Amniotic epithelial cell (primary cell): ENCODE measurements at regions not wholly inside any gene's neighbourhood (a gene's known extent, or its start where the extent isn't known, plus 50 kb on each side); places are given as distances from the start of the nearest gene placed in this dataset.

Source experiments
- DNase-seq: peaks from one replicate; pipeline ENCODE4 v3.0.0-alpha.2; 2010; ENCODE audit warnings: low read depth

DNA sequence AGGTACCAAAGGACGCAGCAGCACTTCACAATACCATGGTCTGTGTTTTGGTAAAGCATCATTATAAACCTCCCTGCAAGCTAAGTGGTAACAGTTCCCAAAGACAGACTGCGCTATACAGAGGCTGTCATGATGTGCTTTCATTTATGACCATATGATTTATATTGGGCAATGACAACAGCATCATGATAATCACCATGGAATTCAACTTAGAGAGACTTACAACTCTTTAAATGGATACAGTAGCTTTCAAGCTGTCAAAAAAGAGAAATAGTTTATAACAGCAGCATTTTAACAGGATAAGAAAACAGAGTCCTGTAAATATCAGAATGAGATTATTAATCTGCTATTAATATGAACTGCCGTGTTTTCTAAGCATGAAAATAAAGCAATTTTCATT is 341.7 kb downstream of the GPR37 start:
- no peak for DNase-seq

DNA sequence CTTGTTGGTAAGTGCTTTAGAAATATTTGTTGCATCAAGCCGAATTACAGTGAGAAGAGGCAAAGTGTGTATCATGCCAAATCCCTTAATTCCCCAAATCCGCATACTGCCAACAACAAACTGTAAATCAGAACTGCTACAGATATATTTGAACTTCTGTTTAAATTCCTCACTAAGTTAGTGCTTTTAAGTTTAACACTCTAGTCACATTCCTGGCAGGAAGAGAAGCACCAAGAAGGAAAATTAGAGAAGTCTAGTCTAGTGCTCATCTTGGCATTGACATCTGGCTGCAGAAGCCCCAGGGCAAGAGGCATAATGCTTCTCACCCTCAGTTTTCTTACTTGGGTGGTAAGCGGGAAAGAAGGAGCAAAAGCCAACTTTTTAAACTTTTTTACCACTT is 343.5 kb downstream of the GPR37 start:
- peak; percentile 13 for DNase-seq

DNA sequence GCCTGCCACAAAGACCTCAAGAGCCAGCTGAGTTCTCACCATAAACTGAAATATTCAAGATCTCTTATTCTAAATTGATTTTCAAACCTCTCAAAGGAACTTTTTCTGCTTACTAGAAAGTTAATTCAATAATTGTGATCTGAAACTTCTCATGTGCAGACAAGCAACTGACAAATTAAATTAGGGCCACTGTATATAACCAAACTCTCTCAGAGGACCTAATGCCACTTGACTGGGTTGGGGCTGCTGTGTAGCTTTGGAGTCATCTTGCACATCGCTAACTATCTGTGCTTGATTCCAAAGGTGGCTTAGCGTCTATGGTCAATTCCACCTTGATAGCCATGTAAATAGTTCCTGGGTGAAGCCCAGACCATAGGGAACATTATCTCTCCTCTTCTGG is 345.2 kb downstream of the GPR37 start:
- no peak for DNase-seq

DNA sequence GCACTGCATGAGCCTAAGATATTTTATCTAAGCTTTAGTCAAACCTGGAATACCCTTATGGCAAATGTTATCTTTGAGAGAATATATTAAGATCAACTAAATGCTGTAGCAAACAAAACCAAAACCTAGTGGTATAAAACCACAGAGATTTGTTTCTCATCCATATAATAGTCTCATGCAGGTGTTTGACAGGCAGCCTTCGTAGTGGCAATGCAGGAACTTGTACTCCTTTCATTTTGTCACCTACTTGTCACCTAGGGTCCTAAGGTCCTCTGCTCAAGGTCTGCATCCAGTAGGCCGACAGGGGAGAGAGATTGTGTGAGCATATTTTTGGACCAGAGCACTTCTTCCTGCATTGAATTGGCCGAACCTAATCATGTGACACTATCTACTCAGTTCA is 352.6 kb downstream of the GPR37 start:
- no peak for DNase-seq

DNA sequence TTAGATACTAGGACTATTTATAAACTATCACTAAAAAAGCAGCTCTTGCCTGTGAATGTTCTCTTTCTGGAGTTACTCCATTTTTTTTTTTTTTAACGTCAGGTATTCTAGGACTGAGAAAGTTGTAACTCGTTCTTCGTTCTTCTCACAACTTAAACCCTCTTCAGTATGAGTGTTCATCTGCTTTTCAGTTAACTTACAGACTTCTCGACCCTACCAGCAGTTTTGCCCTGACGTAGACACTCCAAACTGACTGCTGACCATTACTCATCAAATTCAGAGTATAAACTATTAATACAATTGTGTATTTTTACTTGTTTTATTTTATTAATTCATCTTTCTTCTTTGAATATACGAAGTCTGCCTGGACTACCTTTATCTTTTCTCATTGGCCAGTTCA is 353.1 kb downstream of the GPR37 start:
- DNase-seq = no peak

DNA sequence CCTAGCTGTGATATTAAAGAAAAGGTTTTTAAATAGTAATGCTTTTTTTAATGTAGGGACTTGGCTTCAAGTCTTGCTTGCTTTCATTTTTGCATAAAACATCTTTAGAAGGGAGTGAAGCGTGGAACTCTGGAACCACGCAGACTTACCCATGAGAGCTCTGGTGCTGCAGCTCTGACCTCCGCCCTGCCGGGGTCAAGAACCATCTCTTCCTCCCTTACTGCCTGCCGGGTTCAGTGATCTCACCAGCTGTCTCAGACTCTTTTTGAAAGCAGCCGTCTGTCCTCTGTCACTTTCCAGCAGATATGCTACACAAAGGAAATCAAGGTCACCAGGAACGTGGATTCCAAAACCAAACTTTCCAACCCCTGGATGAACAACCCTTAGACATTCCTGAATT is 353.8 kb downstream of the GPR37 start:
- no peak for DNase-seq

DNA sequence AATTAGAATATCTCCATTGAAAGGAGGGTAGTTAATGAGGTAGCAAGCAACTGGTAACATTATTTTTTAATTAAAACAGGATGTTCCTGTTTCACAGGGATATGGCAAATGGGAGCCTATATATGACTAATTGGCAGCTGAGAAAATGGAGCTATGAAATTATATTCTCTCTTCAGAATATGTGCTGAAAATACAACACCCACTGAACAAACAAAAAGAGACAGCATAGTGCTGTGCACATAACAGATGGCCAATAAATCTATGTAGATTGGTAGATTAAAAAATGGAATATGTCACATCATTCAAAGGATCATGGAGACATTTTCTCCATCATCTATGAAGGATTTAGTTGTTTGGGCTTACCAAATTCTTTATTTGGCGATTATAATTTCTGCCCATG is 362.0 kb downstream of the GPR37 start:
- DNase-seq = no peak

DNA sequence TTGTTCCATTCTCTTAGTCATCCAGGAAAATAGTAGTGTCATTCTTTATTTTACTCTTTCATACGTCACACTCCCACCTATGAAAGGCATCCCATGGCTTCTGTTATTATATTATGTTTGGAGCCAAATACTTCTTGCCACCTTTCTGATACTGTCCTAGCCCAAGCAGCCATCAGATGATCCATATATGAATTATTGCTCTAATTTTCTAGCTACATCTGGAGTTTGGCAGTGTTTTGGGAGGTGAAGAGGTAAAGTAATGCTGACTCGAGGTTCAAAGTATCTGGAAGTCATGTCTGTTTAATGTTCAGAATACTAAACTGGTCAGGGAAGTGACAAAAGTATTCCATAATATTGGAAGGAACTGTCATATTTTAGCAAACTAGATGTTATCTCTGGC is 362.5 kb downstream of the GPR37 start:
- no peak for DNase-seq

DNA sequence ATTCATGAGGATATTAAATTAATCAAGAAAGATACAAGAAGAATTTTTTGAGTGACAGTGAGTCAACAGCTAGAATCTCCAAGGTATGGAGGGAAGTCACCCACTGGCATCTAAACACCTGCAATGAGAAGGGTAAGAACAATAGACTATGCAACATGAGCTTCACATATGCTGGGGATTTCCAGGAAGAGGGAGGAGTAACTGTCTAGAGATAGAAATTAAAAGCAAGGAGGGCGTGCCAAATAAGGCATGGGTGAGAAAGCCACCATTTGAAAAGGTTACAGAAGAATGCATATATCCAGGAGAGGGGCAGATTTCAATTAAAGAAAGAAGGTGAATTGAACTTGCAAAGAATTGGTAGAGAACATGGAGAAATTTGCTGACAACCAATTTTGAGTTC is 365.7 kb downstream of the GPR37 start:
- no peak for DNase-seq

DNA sequence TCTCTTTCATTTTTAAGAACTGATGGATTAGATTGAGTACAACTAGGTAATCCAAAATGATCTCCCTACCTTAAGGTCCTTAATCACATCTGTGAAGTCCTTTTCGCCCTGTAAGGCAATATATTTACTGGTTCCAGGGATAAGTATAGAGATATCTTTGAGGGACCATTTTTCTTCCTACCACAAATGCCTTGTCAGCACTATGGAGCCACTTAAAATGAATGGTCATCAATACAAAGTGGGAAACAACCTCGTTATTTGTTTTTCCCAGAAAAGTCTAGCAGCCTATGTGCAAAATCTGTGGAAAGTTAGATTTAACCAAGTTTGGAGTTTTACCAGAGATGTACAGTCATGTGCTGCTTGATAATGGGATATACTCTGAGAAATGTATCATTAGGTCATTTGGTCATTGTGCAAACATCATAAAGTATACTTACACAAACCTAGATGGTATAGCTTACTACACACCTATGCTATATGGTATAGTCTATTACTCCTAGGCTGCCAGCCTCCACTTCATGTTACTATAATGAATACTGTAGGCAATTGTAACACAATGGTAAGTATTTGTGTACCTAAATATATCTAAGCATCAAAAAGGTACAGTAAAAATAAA is 366.2 kb upstream of the TMEM229A start:
- DNase-seq = no peak

DNA sequence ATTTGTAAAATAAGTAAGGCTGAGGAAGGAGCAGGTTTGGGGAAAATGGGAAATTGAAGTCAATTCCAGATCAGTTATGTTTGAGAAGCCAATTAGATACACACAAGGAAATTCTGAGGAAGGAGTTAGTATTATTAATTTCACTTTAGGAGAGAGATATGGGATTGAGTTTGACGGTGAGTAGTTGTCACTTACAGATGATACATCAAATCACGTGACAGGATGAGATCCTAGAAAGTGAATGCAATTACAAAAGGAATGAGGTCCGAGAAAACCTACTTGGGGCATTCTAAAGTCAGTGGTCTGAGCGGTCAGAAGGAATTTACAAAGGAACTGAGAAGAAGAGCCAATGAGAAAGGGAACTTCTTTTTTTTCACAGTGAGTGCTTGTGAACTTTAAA is 364.3 kb upstream of the TMEM229A start:
- no peak for DNase-seq

DNA sequence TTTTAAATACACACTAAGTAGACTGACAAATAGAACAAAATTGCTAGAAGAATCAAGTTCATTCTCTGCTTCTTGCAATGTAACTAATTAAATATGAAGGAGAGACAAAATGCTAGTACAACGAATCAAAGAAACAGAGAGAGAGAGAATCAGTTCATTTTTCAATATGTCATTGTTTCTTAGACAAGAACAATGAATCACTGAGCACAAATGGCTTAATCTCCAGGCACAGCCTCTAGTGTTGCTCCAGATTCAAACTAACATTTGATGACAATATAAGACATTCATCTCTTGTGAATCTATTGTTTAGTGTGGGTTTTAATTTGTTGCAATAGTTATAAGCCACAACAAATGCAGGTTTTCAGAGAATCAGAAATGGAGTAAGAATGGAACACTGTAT is 357.4 kb upstream of the TMEM229A start:
- DNase-seq = no peak

DNA sequence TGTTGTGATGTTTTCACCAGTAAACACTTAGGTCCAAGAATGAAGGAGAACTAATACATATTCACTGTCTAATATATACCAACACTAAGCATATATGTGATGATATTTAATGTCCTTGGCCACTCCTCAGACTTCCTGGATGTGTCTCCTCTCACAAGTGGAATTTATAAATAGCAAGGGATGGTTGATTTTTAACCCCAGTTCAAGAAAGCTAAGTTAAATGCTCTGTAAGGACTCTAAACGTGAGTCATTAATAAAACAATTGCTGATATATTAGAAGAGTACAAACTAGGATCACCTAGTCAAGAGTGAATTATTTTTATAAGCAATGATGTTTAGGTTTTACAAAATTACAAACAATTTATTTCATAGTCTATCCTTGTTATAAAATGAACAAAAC is 355.9 kb upstream of the TMEM229A start:
- no peak for DNase-seq

DNA sequence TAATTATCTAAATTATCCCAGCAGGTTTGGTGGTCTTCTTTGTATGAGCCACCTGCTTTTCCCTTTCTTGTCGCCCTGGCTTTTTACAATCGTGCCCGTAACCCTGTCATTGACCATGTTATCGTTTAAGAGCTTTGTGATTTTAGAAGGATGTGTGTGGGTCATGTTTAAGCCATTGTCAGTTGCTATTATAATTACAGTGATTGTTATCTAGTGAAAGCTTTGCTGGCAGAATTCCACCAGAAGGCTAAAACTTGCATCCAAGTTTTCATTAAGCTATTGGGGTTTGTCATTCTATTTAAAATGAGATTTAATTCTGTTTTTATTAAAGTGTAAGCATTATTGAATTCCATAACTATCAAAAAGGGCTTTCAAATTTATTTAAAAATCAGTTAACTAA is 354.2 kb upstream of the TMEM229A start:
- no peak for DNase-seq

DNA sequence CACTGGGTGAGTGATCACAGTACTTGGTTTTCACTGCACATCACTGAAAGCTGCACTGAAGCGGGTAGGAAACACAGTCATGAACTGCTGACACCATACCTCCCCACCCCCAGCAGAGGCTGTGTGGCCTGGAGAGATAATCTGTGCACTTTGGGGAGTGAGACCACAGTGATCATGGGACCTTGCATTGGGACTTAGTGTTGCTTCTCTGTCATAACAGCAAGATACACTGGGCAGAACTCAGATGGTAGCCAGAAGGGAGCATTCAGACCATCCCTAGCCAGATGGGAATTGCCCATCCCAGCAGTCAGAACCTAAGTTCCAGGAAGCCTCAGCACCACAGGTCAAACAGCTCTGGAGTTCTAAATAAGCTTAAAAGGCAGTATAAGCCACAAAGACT is 346.4 kb upstream of the TMEM229A start:
- DNase-seq = peak; percentile 31

DNA sequence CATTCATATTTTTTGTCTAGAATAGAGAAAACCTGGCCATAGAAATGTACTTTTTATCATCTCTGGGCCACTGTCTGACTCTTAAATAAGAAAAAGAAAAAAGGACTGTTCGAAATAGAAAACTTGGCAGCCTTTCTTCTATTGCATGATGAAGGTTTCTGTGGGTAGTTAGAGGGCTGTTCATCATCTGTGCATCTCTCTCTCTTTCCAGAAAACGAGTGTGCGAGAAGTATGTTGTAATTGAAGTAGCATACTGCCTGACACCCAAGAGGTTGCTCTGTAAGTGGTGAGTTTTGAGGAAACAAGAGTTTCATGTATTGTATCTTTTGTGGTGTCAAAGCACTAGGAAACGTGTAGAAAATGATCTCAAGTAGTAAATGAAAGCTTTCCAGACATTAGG is 343.2 kb upstream of the TMEM229A start:
- DNase-seq = peak; percentile 68

DNA sequence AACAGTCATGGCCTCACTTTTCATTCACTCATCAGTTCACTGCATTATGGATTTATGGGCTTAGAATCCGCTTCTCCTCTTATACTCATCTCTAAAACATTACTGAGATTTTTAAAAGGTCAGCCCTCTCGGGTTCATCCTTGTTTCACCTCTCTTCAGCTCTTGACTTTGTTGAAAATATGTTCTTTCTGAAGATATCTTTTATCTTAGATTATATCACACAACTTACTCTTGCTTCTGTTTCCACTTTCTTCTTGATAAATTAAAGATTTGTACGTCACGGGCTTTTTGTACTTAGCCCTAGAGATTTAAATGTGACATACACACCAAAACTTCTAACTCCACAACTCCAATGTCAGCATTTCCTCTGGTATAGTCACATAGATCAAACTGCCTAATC is 342.5 kb upstream of the TMEM229A start:
- DNase-seq = peak; percentile 22

DNA sequence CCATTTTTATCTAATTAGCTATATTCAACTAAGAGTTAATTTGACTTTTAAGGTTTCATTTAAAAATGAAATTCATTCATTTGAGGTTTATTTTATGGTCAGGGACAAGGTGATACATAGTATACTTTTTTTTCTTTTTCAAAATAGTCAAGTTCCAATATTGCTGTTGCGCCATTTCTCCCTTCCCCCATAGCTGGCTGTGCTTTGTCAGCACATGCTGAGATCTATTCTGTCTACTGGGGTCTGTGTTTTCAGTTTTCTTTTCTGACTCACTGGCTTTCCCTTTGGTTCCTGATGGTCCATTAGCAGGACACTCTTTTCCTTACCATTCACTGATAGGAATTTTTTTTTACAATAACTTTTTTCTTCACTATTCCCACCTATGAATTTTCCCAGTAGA is 336.4 kb upstream of the TMEM229A start:
- DNase-seq = no peak

DNA sequence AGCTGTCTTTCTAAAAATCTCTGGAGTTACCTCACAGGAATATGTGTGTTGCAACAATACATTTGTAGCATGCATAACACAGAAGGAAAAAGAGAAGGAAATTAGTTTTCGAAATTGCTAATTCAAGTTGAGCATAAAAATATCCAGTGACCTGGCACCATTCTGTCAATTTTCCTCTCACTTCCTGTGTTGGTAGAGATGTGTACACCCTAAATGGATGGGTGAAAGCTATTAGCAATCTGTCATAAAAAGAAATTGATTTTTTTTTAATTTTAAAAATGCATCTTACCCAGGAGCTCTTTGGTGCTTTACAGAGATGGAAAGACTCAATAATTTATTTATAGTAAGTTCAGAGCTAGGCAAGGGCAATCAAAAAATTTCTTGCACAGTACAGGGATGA is 333.3 kb upstream of the TMEM229A start:
- no peak for DNase-seq

DNA sequence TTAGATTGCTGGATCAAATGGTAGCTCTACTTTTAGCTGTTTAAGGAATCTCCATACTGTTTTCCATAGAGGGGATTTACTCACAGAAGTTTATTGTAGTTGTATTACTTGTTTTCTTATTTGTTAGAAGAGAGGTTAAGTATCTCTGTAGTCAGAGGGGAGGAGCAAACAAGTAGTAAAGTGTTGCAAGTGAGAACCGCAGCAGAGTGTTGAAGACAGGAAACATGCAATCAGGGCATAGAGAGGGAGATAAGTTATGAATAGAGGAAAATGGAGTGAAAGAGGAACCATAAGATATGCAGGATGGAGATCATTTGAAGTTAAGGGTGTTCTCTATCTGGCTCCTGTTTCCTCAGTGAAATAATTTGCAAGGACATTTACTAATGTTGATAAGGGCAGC is 331.4 kb upstream of the TMEM229A start:
- DNase-seq = no peak

DNA sequence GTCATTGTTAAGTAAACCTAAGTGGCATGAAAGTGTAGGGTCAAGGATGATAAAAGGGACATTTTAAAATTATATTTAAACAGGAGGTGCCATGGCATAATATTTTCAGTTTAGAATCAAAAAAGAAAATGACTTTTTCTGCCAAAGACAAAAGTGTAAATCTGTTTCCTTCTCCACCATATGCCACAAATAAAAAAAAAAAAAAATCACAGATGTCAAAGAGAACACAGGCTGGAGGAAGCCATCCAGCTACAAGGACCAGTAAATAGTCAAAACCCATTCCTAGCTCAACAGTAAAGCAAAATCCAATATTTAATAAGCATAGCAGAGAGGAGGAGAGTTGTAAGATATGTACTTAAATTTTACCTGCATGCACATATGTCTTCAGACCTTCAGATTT is 321.3 kb upstream of the TMEM229A start:
- DNase-seq = no peak

DNA sequence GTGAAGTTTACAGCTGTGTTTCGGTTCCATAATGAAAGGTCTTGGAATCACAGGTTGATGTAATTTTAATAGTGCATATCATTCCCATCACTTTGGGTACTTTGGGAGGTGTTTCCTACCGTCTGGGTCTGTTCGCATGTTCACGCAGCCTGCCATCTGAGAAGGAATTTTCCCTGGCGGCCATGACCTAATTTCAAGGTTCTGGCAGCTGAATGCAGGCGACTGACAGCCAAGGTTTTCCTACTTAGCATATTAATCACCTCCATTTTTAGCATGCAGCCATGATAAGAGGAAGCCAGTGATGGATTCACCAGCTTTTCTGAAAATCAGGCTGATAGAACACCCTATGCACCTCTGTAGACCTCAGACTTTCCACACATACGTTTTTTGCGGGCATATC is 319.1 kb upstream of the TMEM229A start:
- no peak for DNase-seq

DNA sequence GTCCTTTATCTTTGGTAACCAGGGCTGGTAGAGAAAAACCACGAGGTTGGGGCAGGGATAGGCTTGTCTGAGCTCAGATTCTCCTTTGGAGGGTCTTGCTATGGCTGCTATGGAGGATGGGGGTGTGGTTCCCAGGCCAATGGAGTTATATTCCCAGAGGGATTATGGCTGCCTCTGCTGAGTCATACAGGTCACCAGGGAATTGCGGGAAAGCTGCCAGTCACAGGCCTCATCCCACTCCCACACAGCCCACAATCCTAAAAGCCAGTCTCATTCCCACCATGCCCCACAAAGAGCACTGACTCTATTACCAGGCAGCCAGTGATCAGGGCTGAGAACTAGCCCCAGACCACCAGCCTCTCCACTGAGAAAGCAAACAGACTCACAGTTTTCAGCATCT is 316.6 kb upstream of the TMEM229A start:
- peak; percentile 1 for DNase-seq

DNA sequence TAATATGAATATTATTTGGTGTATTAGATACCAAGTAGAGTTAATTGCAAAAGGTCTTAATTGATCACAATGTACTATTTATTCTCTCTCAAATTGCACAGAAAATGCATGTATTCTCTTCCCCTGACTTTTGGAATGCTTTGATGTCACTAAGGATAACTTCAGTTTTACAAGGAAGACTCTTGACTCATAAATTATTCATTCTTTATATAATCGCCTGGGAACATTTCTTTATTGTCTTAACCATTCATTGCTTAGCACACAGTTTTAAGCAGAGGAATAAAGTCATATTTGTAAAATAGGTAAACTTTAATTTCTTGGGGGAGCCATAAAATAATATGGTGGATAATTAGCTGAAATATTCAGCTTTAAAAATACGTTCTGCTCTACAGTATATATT is 306.0 kb upstream of the TMEM229A start:
- DNase-seq = no peak
